Activated naive CD4-positive, alpha-beta T cell treated with anti-CD3 and anti-CD28 coated beads, Interleukin-2, amount 10 ng/mL, durations not matched to agents 7 days and 5 days (primary cell): ENCODE measurements at regions not wholly inside any gene's neighbourhood (a gene's known extent, or its start where the extent isn't known, plus 50 kb on each side); places are given as distances from the start of the nearest gene placed in this dataset.

ENCODE experiments used
- CTCF ChIA-PET: fragments of 350-600 bp; sonication (Branson Sonifier 250); formaldehyde crosslinking; loops from one replicate; lab custom pipeline; 2021; ENCODE audit warnings: antibody characterized with exemption; lab: Charles Lee
- DNase-seq: peaks from one replicate; pipeline ENCODE4 v3.0.0-alpha.2; 2020
- H3K27ac Mint-ChIP-seq: one replicate; pipeline ENCODE4 v1.8.0; 2021; ENCODE audit warnings: mild to moderate bottlenecking, moderate library complexity, mixed read lengths
- H3K27me3 Mint-ChIP-seq: one replicate; pipeline ENCODE4 v1.8.0; 2021; ENCODE audit warnings: mild to moderate bottlenecking, mixed read lengths
- H3K36me3 Mint-ChIP-seq: one replicate; pipeline ENCODE4 v1.8.0; 2021; ENCODE audit warnings: mixed read lengths
- H3K4me1 Mint-ChIP-seq: one replicate; pipeline ENCODE4 v1.8.0; 2021; ENCODE audit warnings: mixed read lengths
- H3K4me3 Mint-ChIP-seq: one replicate; pipeline ENCODE4 v1.8.0; 2021; ENCODE audit warnings: mild to moderate bottlenecking, moderate library complexity, mixed read lengths
- H3K9me3 Mint-ChIP-seq: one replicate; pipeline ENCODE4 v1.8.0; 2021; ENCODE audit warnings: mixed read lengths

GRCh38 chr14:22488522-22489243 is 100.3 kb downstream of the DAD1 start:
- Mint-ChIP-seq H3K4me1 (peaks cover 12% of the 10 kb centered on the region), H3K9me3 (no peaks in the 10 kb centered on the region), H3K27ac (peak overlapping the region; percentile 96), H3K27me3 (no peaks in the 10 kb centered on the region), H3K36me3 (peaks cover 66% of the 10 kb centered on the region), H3K4me3 (peak overlapping the region; percentile 84)
- DNase-seq, result no peak
- CTCF ChIA-PET, result interaction anchor here (0.7 kb wide), 1 partner anchor 569 kb away, joined by 4 read pairs; no protein-coding TSS in a partner anchor

GRCh38 chr14:22487941-22488340 is 101.1 kb downstream of the DAD1 start:
- peaks cover 11% of the 10 kb centered on the region for H3K4me1 Mint-ChIP-seq
- no peaks in the 10 kb centered on the region for H3K9me3 Mint-ChIP-seq
- no peaks in the 10 kb centered on the region for H3K27me3 Mint-ChIP-seq
- peak overlapping the region; percentile 84 for H3K4me3 Mint-ChIP-seq
- peak overlapping the region; percentile 96 for H3K27ac Mint-ChIP-seq
- peaks cover 61% of the 10 kb centered on the region for H3K36me3 Mint-ChIP-seq
- DNase-seq, result no peak
- CTCF ChIA-PET, result no interaction called here

- peak overlapping the region; percentile 96 for H3K27ac Mint-ChIP-seq
- no peaks in the 10 kb centered on the region for H3K9me3 Mint-ChIP-seq
- H3K36me3 Mint-ChIP-seq, result peaks cover 57% of the 10 kb centered on the region
- H3K27me3 Mint-ChIP-seq, result no peaks in the 10 kb centered on the region
- H3K4me3 Mint-ChIP-seq, result peak overlapping the region; percentile 84
- no peak for DNase-seq
- peaks cover 11% of the 10 kb centered on the region for H3K4me1 Mint-ChIP-seq
- CTCF ChIA-PET, result no interaction called here
Observed at GRCh38 chr14:22487401-22487800, 101.6 kb downstream of the DAD1 start.

- Mint-ChIP-seq H3K4me1 (peaks cover 11% of the 10 kb centered on the region), H3K36me3 (peaks cover 50% of the 10 kb centered on the region), H3K27me3 (no peaks in the 10 kb centered on the region), H3K4me3 (peak overlapping the region; percentile 84), H3K27ac (peak overlapping the region; percentile 96), H3K9me3 (no peaks in the 10 kb centered on the region)
- CTCF ChIA-PET, result no interaction called here
- no peak for DNase-seq
Observed at GRCh38 chr14:22486675-22487074, 102.3 kb downstream of the DAD1 start.

- Mint-ChIP-seq H3K4me1 (peaks cover 11% of the 10 kb centered on the region), H3K4me3 (peak overlapping the region; percentile 84), H3K9me3 (no peaks in the 10 kb centered on the region), H3K36me3 (peaks cover 50% of the 10 kb centered on the region), H3K27ac (peak overlapping the region; percentile 96), H3K27me3 (no peaks in the 10 kb centered on the region)
- CTCF ChIA-PET, result no interaction called here
- DNase-seq, result no peak
Observed at GRCh38 chr14:22485649-22486048, 103.4 kb downstream of the DAD1 start.

GRCh38 chr14:22485178-22485577 is 103.8 kb downstream of the DAD1 start:
- H3K9me3 Mint-ChIP-seq, result no peaks in the 10 kb centered on the region
- H3K4me3 Mint-ChIP-seq, result peak overlapping the region; percentile 84
- DNase-seq, result no peak
- peak overlapping the region; percentile 96 for H3K27ac Mint-ChIP-seq
- peaks cover 46% of the 10 kb centered on the region for H3K36me3 Mint-ChIP-seq
- H3K4me1 Mint-ChIP-seq, result peaks cover 11% of the 10 kb centered on the region
- CTCF ChIA-PET, result no interaction called here
- no peaks in the 10 kb centered on the region for H3K27me3 Mint-ChIP-seq

GRCh38 chr14:22484632-22485031 is 104.4 kb downstream of the DAD1 start:
- Mint-ChIP-seq H3K4me3 (peak overlapping the region; percentile 84), H3K27me3 (no peaks in the 10 kb centered on the region), H3K27ac (peak overlapping the region; percentile 96), H3K9me3 (no peaks in the 10 kb centered on the region), H3K36me3 (peaks cover 40% of the 10 kb centered on the region), H3K4me1 (peaks cover 9% of the 10 kb centered on the region)
- DNase-seq, result no peak
- CTCF ChIA-PET, result no interaction called here

GRCh38 chr14:22483863-22484593 is 105.0 kb downstream of the DAD1 start:
- H3K27ac Mint-ChIP-seq, result peak overlapping the region; percentile 96
- H3K9me3 Mint-ChIP-seq, result no peaks in the 10 kb centered on the region

GRCh38 chr14:22482782-22483553 is 106.1 kb downstream of the DAD1 start:
- peak overlapping the region; percentile 84 for H3K4me3 Mint-ChIP-seq
- CTCF ChIA-PET, result interaction anchor here (1.2 kb wide), 1 partner anchor 87 kb away, joined by 3 read pairs; no protein-coding TSS in a partner anchor
- H3K27ac Mint-ChIP-seq, result peak overlapping the region; percentile 96
- no peaks in the 10 kb centered on the region for H3K9me3 Mint-ChIP-seq
- H3K36me3 Mint-ChIP-seq, result peaks cover 26% of the 10 kb centered on the region
- no peak for DNase-seq
- H3K4me1 Mint-ChIP-seq, result peaks cover 4% of the 10 kb centered on the region
- no peaks in the 10 kb centered on the region for H3K27me3 Mint-ChIP-seq

More at GRCh38 chr14:22483863-22484593, 105.0 kb downstream of the DAD1 start:
- peaks cover 34% of the 10 kb centered on the region for H3K36me3 Mint-ChIP-seq
- CTCF ChIA-PET, result no interaction called here
- no peak for DNase-seq
- H3K27me3 Mint-ChIP-seq, result no peaks in the 10 kb centered on the region
- H3K4me3 Mint-ChIP-seq, result peak overlapping the region; percentile 84
- H3K4me1 Mint-ChIP-seq, result peaks cover 8% of the 10 kb centered on the region

- H3K36me3 Mint-ChIP-seq, result peaks cover 23% of the 10 kb centered on the region
- CTCF ChIA-PET, result interaction anchor here (1.2 kb wide), 1 partner anchor 88 kb away, joined by 3 read pairs; no protein-coding TSS in a partner anchor
- H3K4me1 Mint-ChIP-seq, result no peaks in the 10 kb centered on the region
- H3K9me3 Mint-ChIP-seq, result no peaks in the 10 kb centered on the region
- H3K27me3 Mint-ChIP-seq, result no peaks in the 10 kb centered on the region
- DNase-seq, result no peak
- peak overlapping the region; percentile 89 for H3K27ac Mint-ChIP-seq
- peak overlapping the region; percentile 65 for H3K4me3 Mint-ChIP-seq
Observed at GRCh38 chr14:22482085-22482694, 106.8 kb downstream of the DAD1 start.

GRCh38 chr14:22481546-22481945 is 107.5 kb downstream of the DAD1 start:
- Mint-ChIP-seq H3K27ac (peak overlapping the region; percentile 89), H3K9me3 (no peaks in the 10 kb centered on the region), H3K36me3 (peaks cover 18% of the 10 kb centered on the region), H3K4me1 (no peaks in the 10 kb centered on the region), H3K27me3 (no peaks in the 10 kb centered on the region), H3K4me3 (peak overlapping the region; percentile 65)
- CTCF ChIA-PET, result no interaction called here
- no peak for DNase-seq

GRCh38 chr14:22479776-22480464 is 109.1 kb downstream of the DAD1 start:
- DNase-seq, result no peak
- H3K4me1 Mint-ChIP-seq, result no peaks in the 10 kb centered on the region
- peaks cover 17% of the 10 kb centered on the region for H3K36me3 Mint-ChIP-seq
- no peaks in the 10 kb centered on the region for H3K9me3 Mint-ChIP-seq
- H3K27ac Mint-ChIP-seq, result peak overlapping the region; percentile 89
- no peaks in the 10 kb centered on the region for H3K27me3 Mint-ChIP-seq
- CTCF ChIA-PET, result no interaction called here
- H3K4me3 Mint-ChIP-seq, result peak overlapping the region; percentile 65

GRCh38 chr14:22479132-22479531 is 109.9 kb downstream of the DAD1 start:
- CTCF ChIA-PET, result no interaction called here
- H3K27me3 Mint-ChIP-seq, result no peaks in the 10 kb centered on the region
- no peaks in the 10 kb centered on the region for H3K9me3 Mint-ChIP-seq
- H3K27ac Mint-ChIP-seq, result peak overlapping the region; percentile 89
- H3K4me3 Mint-ChIP-seq, result peak overlapping the region; percentile 65
- peaks cover 17% of the 10 kb centered on the region for H3K36me3 Mint-ChIP-seq
- H3K4me1 Mint-ChIP-seq, result no peaks in the 10 kb centered on the region
- no peak for DNase-seq
